HG03432 (cell line): ENCODE measurements at regions not wholly inside any gene's neighbourhood (a gene's known extent, or its start where the extent isn't known, plus 50 kb on each side); places are given as distances from the start of the nearest gene placed in this dataset.
"Not testable (repeated sequence)": the region's sequence is repeated elsewhere in the genome, so short reads cannot be mapped to it uniquely, and the experiment has no call there.

Source experiments
- ATAC-seq: cut with Tn5 transposase; IDR thresholded peaks from one replicate; pipeline ENCODE4 v1.9.1; 2021; ENCODE audit warnings: mild to moderate bottlenecking, moderate library complexity; ENCODE audit not compliant: unreplicated experiment

- ATAC-seq: no peak
Observed at GRCh38 chr21:16211339-16212303, 481.8 kb downstream of the USP25 start.

- no peak for ATAC-seq
Observed at GRCh38 chr21:16213518-16213917, 483.7 kb downstream of the USP25 start.

GRCh38 chr21:16215193-16215592 is 485.4 kb downstream of the USP25 start:
- ATAC-seq: no peak

- ATAC-seq: no peak
Observed at GRCh38 chr21:16215663-16216183, 485.9 kb downstream of the USP25 start.

GRCh38 chr21:16216288-16216962 is 486.6 kb downstream of the USP25 start:
- no peak for ATAC-seq

GRCh38 chr21:16218682-16219343 is 489.0 kb downstream of the USP25 start:
- ATAC-seq: no peak

- not testable (repeated sequence) for ATAC-seq
Observed at GRCh38 chr21:16224756-16225155, 495.0 kb downstream of the USP25 start.

- no peak for ATAC-seq
Observed at GRCh38 chr21:16239659-16240265, 510.0 kb downstream of the USP25 start.

GRCh38 chr21:16241016-16241415 is 511.2 kb downstream of the USP25 start:
- ATAC-seq: no peak

GRCh38 chr21:16241479-16241963 is 511.7 kb downstream of the USP25 start:
- ATAC-seq: no peak

- no peak for ATAC-seq
Observed at GRCh38 chr21:16243396-16243795, 513.6 kb downstream of the USP25 start.

- ATAC-seq: no peak
Observed at GRCh38 chr21:16248705-16249104, 518.9 kb downstream of the USP25 start.

GRCh38 chr21:16250273-16250672 is 520.5 kb downstream of the USP25 start:
- ATAC-seq: no peak

- ATAC-seq: no peak
Observed at GRCh38 chr21:16258844-16259611, 529.2 kb downstream of the USP25 start.

GRCh38 chr21:16262091-16262490 is 532.3 kb downstream of the USP25 start:
- ATAC-seq: no peak

GRCh38 chr21:16264319-16264718 is 534.5 kb downstream of the USP25 start:
- ATAC-seq: no peak

GRCh38 chr21:16269476-16269875 is 539.7 kb downstream of the USP25 start:
- ATAC-seq: no peak

- ATAC-seq: no peak
Observed at GRCh38 chr21:16279731-16280581, 550.2 kb downstream of the USP25 start.

GRCh38 chr21:16280686-16281091 is 550.9 kb downstream of the USP25 start:
- no peak for ATAC-seq
